Kidney (tissue), 13 donors: ENCODE measurements at regions not wholly inside any gene's neighbourhood (a gene's known extent, or its start where the extent isn't known, plus 50 kb on each side); places are given as distances from the start of the nearest gene placed in this dataset.

Source experiments
- DNase-seq, 5 donors: peaks; one replicate each; pipeline ENCODE4 v3.0.0-alpha.2; 2013 to 2020
- FAIRE-seq: peaks from 2 replicates; lab custom pipeline; 2012; peaks lifted over from hg19 to GRCh38; lab: Jason Lieb, UNC
- H3K27ac ChIP-seq, 2 donors: one replicate each; pipeline ENCODE4 v1.7.0; 2013; ENCODE audit warnings: low read depth in 2 of 2, low read length in 2 of 2, inconsistent platforms in 1 of 2
- H3K27me3 ChIP-seq: one replicate; pipeline ENCODE4 v1.7.1; 2013; ENCODE audit warnings: low read length, inconsistent platforms; ENCODE audit not compliant: control insufficient read depth, insufficient read depth
- H3K36me3 ChIP-seq, 3 donors: one replicate each; pipeline versions ENCODE4 v1.7.0 to v1.7.1; 2013; ENCODE audit warnings: low read length in 3 of 3, control low read depth in 1 of 3, inconsistent platforms in 1 of 3; ENCODE audit not compliant: insufficient read depth in 3 of 3, control insufficient read depth in 2 of 3
- H3K4me1 ChIP-seq, 3 donors: one replicate each; pipeline versions ENCODE4 v1.7.0 to v1.7.1; 2013; ENCODE audit warnings: low read length in 3 of 3, inconsistent platforms in 1 of 3, low read depth in 1 of 3; ENCODE audit not compliant: control insufficient read depth in 2 of 3, insufficient read depth in 2 of 3
- H3K4me3 ChIP-seq, 3 donors: one replicate each; pipeline versions ENCODE4 v1.7.0 to v1.8.1; 2013; ENCODE audit warnings: low read length in 3 of 3, control low read depth in 1 of 3, inconsistent platforms in 1 of 3
- H3K9ac ChIP-seq, 3 donors: one replicate each; pipeline versions ENCODE4 v1.7.0 to v1.7.1; 2013; ENCODE audit warnings: low read length in 3 of 3, control low read depth in 1 of 3, inconsistent platforms in 1 of 3
- H3K9me3 ChIP-seq, 3 donors: one replicate each; pipeline versions ENCODE4 v1.7.0 to v1.7.1; 2013; ENCODE audit warnings: low read length in 3 of 3, control low read depth in 1 of 3, inconsistent platforms in 1 of 3; ENCODE audit not compliant: control insufficient read depth in 2 of 3, insufficient read depth in 1 of 3
- CTCF ChIP-seq: IDR thresholded peaks from 3 replicates; pipeline ENCODE4 v1.5.1; 2012; ENCODE audit warnings: mild to moderate bottlenecking, moderate library complexity, borderline replicate concordance; ENCODE audit not compliant: insufficient read depth; ENCODE audit errors: extremely low read depth
- intact Hi-C: fragments of 100-400 bp; cut with DNase I; formaldehyde crosslinking; loops from one replicate; pipeline ENCODE4 v1.11.1; 2022
- donor health status: control.
- donor health status: control.
- donor health status: control.
- donor health status: control.
- donor health status: control.
- donor health status: DM: yes; HTN: yes; CAD: no.
- donor health status: Normal renal cell carcinoma (clear cell type).

GRCh38 chr10:28797904-28798371 lies 120.6 kb downstream of the BAMBI start:
- FAIRE-seq, result no peak
- intact Hi-C loops, result no loop called here
- no peak overlapping the region for H3K9ac ChIP-seq
- H3K36me3 ChIP-seq, result no peaks in the 10 kb centered on the region
- no peak overlapping the region for H3K4me3 ChIP-seq
- no peak overlapping the region for H3K27ac ChIP-seq
- no peaks in the 10 kb centered on the region for H3K27me3 ChIP-seq
- peaks cover 0 to 12% (median 4%) of the 10 kb centered on the region in 3 donors for H3K4me1 ChIP-seq
- DNase-seq, result peak in 1 of 5 donors; percentile 29
- no peak for TF ChIP-seq CTCF
- H3K9me3 ChIP-seq, result no peaks in the 10 kb centered on the region

- no peak for TF ChIP-seq CTCF
- FAIRE-seq, result no peak
Measured at GRCh38 chr10:28798428-28798955, 121.2 kb downstream of the BAMBI start.

GRCh38 chr10:28798964-28799363 lies 121.6 kb downstream of the BAMBI start:
- Histone ChIP-seq H3K4me3 (no peak overlapping the region), H3K27me3 (no peaks in the 10 kb centered on the region), H3K9ac (no peak overlapping the region), H3K36me3 (no peaks in the 10 kb centered on the region), H3K4me1 (peaks cover 0 to 12% (median 4%) of the 10 kb centered on the region in 3 donors), H3K9me3 (no peaks in the 10 kb centered on the region), H3K27ac (no peak overlapping the region)
- DNase-seq (no peak), FAIRE-seq (no peak)
- no peak for TF ChIP-seq CTCF
- intact Hi-C loops, result no loop called here

More at GRCh38 chr10:28798428-28798955, 121.2 kb downstream of the BAMBI start:
- Histone ChIP-seq H3K36me3 (no peaks in the 10 kb centered on the region), H3K27ac (no peak overlapping the region), H3K9me3 (no peaks in the 10 kb centered on the region), H3K4me3 (no peak overlapping the region), H3K27me3 (no peaks in the 10 kb centered on the region), H3K9ac (no peak overlapping the region), H3K4me1 (peaks cover 0 to 12% (median 4%) of the 10 kb centered on the region in 3 donors)
- no peak for DNase-seq
- intact Hi-C loops, result no loop called here

GRCh38 chr10:28800144-28800543 lies 122.8 kb downstream of the BAMBI start:
- no peaks in the 10 kb centered on the region for H3K27me3 ChIP-seq
- H3K9me3 ChIP-seq, result no peaks in the 10 kb centered on the region
- no peak for TF ChIP-seq CTCF
- peaks cover 0 to 12% (median 4%) of the 10 kb centered on the region in 3 donors for H3K4me1 ChIP-seq
- H3K4me3 ChIP-seq, result no peak overlapping the region
- FAIRE-seq, result no peak
- H3K9ac ChIP-seq, result no peak overlapping the region
- peak in 1 of 5 donors; percentile 35 for DNase-seq
- H3K27ac ChIP-seq, result no peak overlapping the region
- no peaks in the 10 kb centered on the region for H3K36me3 ChIP-seq
- intact Hi-C loops, result no loop called here
